HG03521 (cell line): ENCODE measurements at regions not wholly inside any gene's neighbourhood (a gene's known extent, or its start where the extent isn't known, plus 50 kb on each side); places are given as distances from the start of the nearest gene placed in this dataset.
"Not testable (repeated sequence)": the region's sequence is repeated elsewhere in the genome, so short reads cannot be mapped to it uniquely, and the experiment has no call there.

Experiments
- ATAC-seq: cut with Tn5 transposase; IDR thresholded peaks from one replicate; pipeline ENCODE4 v1.9.1; 2021; ENCODE audit warnings: mild to moderate bottlenecking, moderate library complexity; ENCODE audit not compliant: unreplicated experiment

GRCh38 chr18:42446195-42446594 lies 491.2 kb downstream of the PIK3C3 start:
- ATAC-seq, result no peak

- no peak for ATAC-seq
Observed at GRCh38 chr18:42447688-42448087, 492.7 kb downstream of the PIK3C3 start.

GRCh38 chr18:42458226-42458625 lies 503.2 kb downstream of the PIK3C3 start:
- ATAC-seq, result no peak

- no peak for ATAC-seq
Observed at GRCh38 chr18:42459873-42460272, 504.8 kb downstream of the PIK3C3 start.

GRCh38 chr18:42471885-42472284 lies 516.9 kb downstream of the PIK3C3 start:
- no peak for ATAC-seq

- no peak for ATAC-seq
Observed at GRCh38 chr18:42473611-42474010, 518.6 kb downstream of the PIK3C3 start.

GRCh38 chr18:42474577-42474976 lies 519.5 kb downstream of the PIK3C3 start:
- no peak for ATAC-seq

- no peak for ATAC-seq
Observed at GRCh38 chr18:42475157-42475556, 520.1 kb downstream of the PIK3C3 start.

GRCh38 chr18:42477267-42477666 lies 522.2 kb downstream of the PIK3C3 start:
- ATAC-seq, result no peak

GRCh38 chr18:42480441-42480840 lies 525.4 kb downstream of the PIK3C3 start:
- no peak for ATAC-seq

GRCh38 chr18:42484648-42485047 lies 529.6 kb downstream of the PIK3C3 start:
- no peak for ATAC-seq

- ATAC-seq, result no peak
Observed at GRCh38 chr18:42486271-42486670, 531.2 kb downstream of the PIK3C3 start.

GRCh38 chr18:42508683-42509296 lies 553.8 kb downstream of the PIK3C3 start:
- no peak for ATAC-seq

GRCh38 chr18:42509750-42510415 lies 554.8 kb downstream of the PIK3C3 start:
- no peak for ATAC-seq

GRCh38 chr18:42510540-42510939 lies 555.5 kb downstream of the PIK3C3 start:
- ATAC-seq, result no peak

- no peak for ATAC-seq
Observed at GRCh38 chr18:42513441-42513840, 558.4 kb downstream of the PIK3C3 start.

- ATAC-seq, result no peak
Observed at GRCh38 chr18:42514512-42514911, 559.5 kb downstream of the PIK3C3 start.

- no peak for ATAC-seq
Observed at GRCh38 chr18:42517896-42518295, 562.9 kb downstream of the PIK3C3 start.

GRCh38 chr18:42518331-42518730 lies 563.3 kb downstream of the PIK3C3 start:
- not testable (repeated sequence) for ATAC-seq

- no peak for ATAC-seq
Observed at GRCh38 chr18:42520138-42520537, 565.1 kb downstream of the PIK3C3 start.

- ATAC-seq, result no peak
Observed at GRCh38 chr18:42525905-42526304, 570.9 kb downstream of the PIK3C3 start.

GRCh38 chr18:42527766-42528165 lies 572.7 kb downstream of the PIK3C3 start:
- no peak for ATAC-seq

GRCh38 chr18:42530276-42530675 lies 575.2 kb downstream of the PIK3C3 start:
- ATAC-seq, result no peak
